ENCODE measurements at regions not wholly inside any gene's neighbourhood (a gene's known extent, or its start where the extent isn't known, plus 50 kb on each side); places are given as distances from the start of the nearest gene placed in this dataset.

DNA sequence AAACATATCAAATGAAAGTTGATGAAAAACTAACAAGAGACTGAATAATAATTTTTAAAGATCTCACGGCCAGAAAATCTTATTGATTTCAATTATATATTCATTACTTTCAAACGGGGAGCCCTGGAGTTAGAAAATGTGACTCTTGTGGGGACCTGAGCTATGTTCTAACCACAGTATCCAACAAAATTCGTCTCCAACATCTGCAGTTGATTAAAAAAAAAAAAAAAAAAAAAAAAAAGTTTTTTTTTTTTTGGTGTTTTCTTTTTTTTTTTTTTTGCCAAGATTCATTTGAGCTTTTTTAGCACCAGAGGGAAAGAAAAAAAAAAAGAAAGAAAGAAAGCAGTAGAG is 144.3 kb upstream of the PIK3R1 start:
- TF ChIP-seq REST (IDR thresholded peaks at IDR 0.05; ENCODE audit: low read depth) (no peak), SIN3A (IDR thresholded peaks at IDR 0.05; ENCODE audit: low read depth) (no peak), YY1 (IDR thresholded peaks at IDR 0.05; ENCODE audit: extremely low read depth, insufficient replicate concordance, low read depth, low read length) (no peak), EZH2phosphoT487 (IDR thresholded peaks at IDR 0.05; ENCODE audit: borderline replicate concordance) (no peak), POLR2A (IDR thresholded peaks at IDR 0.05; ENCODE audit: borderline replicate concordance, extremely low read depth, insufficient read depth, insufficient read length) (no peak), TCF7L2 (IDR thresholded peaks at IDR 0.05; ENCODE audit: borderline replicate concordance, extremely low read depth, insufficient read depth, insufficient read length) (no peak), EZH2 (IDR thresholded peaks at IDR 0.05) (no peak), JUND (IDR thresholded peaks at IDR 0.05) (no peak), POLR2AphosphoS5 (IDR thresholded peaks at IDR 0.05; ENCODE audit: low read depth, low read length) (no peak)
- TF ChIP-seq, protein P1, sequence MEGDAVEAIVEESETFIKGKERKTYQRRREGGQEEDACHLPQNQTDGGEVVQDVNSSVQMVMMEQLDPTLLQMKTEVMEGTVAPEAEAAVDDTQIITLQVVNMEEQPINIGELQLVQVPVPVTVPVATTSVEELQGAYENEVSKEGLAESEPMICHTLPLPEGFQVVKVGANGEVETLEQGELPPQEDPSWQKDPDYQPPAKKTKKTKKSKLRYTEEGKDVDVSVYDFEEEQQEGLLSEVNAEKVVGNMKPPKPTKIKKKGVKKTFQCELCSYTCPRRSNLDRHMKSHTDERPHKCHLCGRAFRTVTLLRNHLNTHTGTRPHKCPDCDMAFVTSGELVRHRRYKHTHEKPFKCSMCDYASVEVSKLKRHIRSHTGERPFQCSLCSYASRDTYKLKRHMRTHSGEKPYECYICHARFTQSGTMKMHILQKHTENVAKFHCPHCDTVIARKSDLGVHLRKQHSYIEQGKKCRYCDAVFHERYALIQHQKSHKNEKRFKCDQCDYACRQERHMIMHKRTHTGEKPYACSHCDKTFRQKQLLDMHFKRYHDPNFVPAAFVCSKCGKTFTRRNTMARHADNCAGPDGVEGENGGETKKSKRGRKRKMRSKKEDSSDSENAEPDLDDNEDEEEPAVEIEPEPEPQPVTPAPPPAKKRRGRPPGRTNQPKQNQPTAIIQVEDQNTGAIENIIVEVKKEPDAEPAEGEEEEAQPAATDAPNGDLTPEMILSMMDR (IDR thresholded peaks at IDR 0.05 in 2 of 3, conservative IDR thresholded peaks at IDR 0.05 in 1 of 3; ENCODE audit: borderline replicate concordance in 1 of 3, insufficient read depth in 1 of 3, low read depth in 2 of 3, low read length in 2 of 3), result no peak
- TF ChIP-seq, protein P2, sequence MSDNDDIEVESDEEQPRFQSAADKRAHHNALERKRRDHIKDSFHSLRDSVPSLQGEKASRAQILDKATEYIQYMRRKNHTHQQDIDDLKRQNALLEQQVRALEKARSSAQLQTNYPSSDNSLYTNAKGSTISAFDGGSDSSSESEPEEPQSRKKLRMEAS (IDR thresholded peaks at IDR 0.05), result no peak
